RWPE1 (cell line): ENCODE measurements at regions not wholly inside any gene's neighbourhood (a gene's known extent, or its start where the extent isn't known, plus 50 kb on each side); places are given as distances from the start of the nearest gene placed in this dataset.

Source experiments
- CTCF ChIA-PET: fragments of 350-600 bp; sonication (Branson Sonifier 250); formaldehyde crosslinking; extraction: SDS; loops from one replicate; lab custom pipeline; 2021; lab: Yijun Ruan, JAX
- POLR2A ChIA-PET: fragments of 400-600 bp; formaldehyde crosslinking; extraction: SDS; loops from one replicate; lab custom pipeline; 2020; ENCODE audit warnings: antibody characterized with exemption; ENCODE audit not compliant: low non-redundant PET; lab: Yijun Ruan, JAX
- DNase-seq: peaks from one replicate; pipeline ENCODE4 v3.0.0; 2012; ENCODE audit warnings: low spot score
- H3K27ac ChIP-seq: fragments of 450-650 bp; 2 replicates; pipeline ENCODE4 v1.5.1; 2017
- TF ChIP-seq, protein P1 (sequence below): fragments of 450-650 bp; conservative IDR thresholded peaks from 2 replicates; pipeline ENCODE4 v1.5.1; 2017; ENCODE audit warnings: low read depth, mild to moderate bottlenecking

DNA sequence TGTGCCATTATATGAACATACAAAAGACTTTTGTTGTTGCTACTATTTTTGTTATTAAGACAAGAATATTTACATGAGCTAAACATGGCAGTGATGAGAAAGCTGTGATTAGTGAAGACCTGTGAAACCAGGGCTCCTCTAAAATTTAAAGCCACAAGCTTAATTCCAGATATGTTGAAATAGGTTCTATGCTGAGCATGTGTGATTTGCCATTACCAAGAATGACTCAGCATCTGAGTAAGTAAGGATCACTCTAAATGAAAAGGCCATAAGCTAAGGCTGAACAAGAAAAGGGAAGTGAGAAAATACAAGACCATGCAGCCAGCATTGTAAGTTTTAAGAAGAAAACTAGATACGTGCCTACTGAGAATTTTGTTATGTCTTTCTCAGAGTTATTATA, 75.9 kb upstream of the CAMK2D start:
- CTCF ChIA-PET = no interaction called here

DNA sequence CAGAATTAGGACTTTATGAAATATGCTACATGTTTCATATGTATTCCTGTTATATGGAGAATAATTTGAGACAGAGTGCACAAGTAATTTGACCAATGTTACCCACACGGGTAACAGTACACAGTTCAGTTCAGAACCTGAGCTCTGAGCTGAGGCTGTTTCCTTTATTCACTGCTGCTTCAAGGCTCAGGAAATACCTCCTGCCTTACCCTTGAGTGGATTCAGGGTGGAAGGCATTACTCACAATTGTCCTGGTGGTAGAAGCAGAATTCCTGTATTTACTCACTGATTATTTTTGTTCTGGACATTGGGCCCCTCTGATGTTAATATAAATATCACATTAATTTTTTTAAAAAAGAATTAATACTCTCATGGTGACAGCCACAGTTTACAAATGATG, 73.5 kb upstream of the CAMK2D start:
- H3K27ac ChIP-seq = no peak overlapping the region
- CTCF ChIA-PET = interaction anchor here (0.6 kb wide), 1 partner anchor 44 kb away, joined by 4 read pairs; no protein-coding TSS in a partner anchor
- POLR2A ChIA-PET = no interaction called here
- DNase-seq = no peak
- TF ChIP-seq, protein P1, sequence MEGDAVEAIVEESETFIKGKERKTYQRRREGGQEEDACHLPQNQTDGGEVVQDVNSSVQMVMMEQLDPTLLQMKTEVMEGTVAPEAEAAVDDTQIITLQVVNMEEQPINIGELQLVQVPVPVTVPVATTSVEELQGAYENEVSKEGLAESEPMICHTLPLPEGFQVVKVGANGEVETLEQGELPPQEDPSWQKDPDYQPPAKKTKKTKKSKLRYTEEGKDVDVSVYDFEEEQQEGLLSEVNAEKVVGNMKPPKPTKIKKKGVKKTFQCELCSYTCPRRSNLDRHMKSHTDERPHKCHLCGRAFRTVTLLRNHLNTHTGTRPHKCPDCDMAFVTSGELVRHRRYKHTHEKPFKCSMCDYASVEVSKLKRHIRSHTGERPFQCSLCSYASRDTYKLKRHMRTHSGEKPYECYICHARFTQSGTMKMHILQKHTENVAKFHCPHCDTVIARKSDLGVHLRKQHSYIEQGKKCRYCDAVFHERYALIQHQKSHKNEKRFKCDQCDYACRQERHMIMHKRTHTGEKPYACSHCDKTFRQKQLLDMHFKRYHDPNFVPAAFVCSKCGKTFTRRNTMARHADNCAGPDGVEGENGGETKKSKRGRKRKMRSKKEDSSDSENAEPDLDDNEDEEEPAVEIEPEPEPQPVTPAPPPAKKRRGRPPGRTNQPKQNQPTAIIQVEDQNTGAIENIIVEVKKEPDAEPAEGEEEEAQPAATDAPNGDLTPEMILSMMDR = no peak

More for the DNA sequence above, 75.9 kb upstream of the CAMK2D start:
- H3K27ac ChIP-seq = no peak overlapping the region
- peak; percentile 64 for DNase-seq
- POLR2A ChIA-PET = no interaction called here
- TF ChIP-seq, protein P1 = no peak

DNA sequence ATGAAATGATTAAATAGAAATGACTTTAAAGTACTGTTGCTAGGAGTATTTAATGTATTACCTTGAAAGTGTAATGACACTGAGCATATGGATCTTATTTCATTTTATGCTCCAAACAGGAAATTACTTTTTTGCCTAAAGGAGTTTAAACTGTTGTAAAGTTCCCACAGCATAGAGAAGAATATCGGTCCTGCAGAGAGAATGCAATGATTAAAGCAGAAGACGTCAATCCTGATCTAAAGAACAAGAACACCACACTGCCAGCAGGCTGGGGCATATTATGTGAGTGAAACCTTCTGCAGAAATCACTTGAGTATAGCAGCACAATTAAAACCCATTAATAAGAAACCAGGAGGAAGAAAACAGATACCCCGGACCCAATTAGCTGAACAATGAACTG, 72.8 kb upstream of the CAMK2D start:
- POLR2A ChIA-PET = no interaction called here
- CTCF ChIA-PET = interaction anchor here (0.6 kb wide), 2 partner anchors 44 to 495 kb away, joined by 3 to 4 read pairs; no protein-coding TSS in a partner anchor
- TF ChIP-seq, protein P1 = no peak
- DNase-seq = no peak
- no peak overlapping the region for H3K27ac ChIP-seq

DNA sequence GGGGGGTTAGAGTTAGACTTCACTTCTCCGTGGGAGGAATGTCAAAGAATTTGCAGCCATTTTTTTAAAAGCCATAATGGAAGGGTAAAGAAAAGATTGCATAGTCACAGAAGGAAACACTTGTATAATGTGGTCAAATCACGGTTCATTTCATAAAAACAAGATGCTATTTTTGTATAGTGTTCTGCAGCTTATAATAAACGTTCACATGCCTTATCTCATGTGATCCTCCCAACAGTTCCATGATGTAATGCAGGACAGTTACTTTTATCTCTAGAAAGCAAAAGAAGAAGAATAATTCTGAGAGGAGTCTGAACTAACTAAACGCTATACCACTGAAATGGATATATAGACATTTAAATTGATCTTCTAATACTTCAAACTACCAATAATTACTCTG, 71.3 kb upstream of the CAMK2D start:
- no peak overlapping the region for H3K27ac ChIP-seq
- ChIA-PET CTCF (no interaction called here), POLR2A (no interaction called here)
- no peak for DNase-seq
- TF ChIP-seq, protein P1 = no peak

DNA sequence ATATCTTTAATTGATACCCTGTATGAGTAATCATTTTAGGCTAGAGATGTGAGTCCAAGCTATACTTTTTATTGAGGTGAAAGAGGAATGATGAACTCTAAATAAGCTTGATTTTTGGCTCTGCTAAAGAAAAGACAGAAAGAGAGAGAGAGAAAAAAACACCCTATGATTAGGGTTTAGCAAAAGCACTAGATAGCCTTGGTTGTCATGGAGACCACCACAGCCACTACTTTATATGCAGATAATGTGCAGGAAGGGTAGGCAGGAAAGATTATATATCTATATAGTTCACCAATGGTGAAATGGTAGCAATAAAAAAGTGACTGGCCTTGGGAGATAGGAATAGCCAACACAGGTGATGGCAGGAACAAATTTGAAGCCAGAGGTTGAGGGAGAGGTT, 69.9 kb upstream of the CAMK2D start:
- POLR2A ChIA-PET = no interaction called here
- TF ChIP-seq, protein P1 = no peak
- CTCF ChIA-PET = no interaction called here
- H3K27ac ChIP-seq = no peak overlapping the region
- no peak for DNase-seq

DNA sequence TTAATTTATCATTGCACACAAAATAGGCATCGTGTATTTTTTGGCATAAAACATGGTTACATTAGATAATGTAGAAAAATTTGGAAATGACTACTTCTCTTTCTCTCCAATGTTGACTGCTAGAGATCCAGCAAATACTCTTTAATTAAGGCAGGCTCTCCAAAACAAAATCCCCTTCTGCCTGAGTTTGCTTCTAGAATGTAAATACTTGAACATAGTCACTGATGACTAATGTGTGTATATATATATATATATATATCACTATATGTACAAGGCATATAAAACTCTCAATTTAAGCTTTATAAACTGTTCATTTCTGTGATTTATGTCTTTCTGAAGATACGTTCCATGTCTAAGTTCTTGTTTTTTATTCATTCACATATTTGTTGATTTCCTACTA, 67.2 kb upstream of the CAMK2D start:
- TF ChIP-seq, protein P1 = no peak
- CTCF ChIA-PET = interaction anchor here (0.6 kb wide), 1 partner anchor 1548 kb away, joined by 3 read pairs; no protein-coding TSS in a partner anchor
- no peak for DNase-seq
- POLR2A ChIA-PET = no interaction called here
- no peak overlapping the region for H3K27ac ChIP-seq
